ENCODE measurements at regions not wholly inside any gene's neighbourhood (a gene's known extent, or its start where the extent isn't known, plus 50 kb on each side); places are given as distances from the start of the nearest gene placed in this dataset.
"Not testable (repeated sequence)": the region's sequence is repeated elsewhere in the genome, so short reads cannot be mapped to it uniquely, and the experiment has no call there.

DNA sequence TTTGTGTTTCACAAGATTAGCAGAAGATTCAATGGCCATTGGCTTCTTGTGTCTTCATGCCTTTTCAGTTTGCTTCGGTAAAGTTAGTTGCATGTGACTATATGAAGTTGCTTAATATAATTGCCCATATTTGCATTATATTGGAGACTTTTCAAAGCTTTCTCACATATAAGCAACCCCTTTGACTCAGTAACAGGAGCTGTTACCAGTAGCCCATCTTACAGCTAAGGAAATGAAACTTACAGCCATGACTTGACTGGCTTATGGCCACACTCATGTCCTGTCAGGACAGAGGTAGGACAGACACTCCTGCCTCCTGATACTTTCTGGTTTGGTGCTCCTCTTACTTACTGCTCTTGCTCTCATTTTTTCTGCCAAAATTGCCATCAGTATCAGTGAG is 1082.1 kb downstream of the BCL11B start:
- no peak for DNase-seq (ENCODE audit: low spot score)

DNA sequence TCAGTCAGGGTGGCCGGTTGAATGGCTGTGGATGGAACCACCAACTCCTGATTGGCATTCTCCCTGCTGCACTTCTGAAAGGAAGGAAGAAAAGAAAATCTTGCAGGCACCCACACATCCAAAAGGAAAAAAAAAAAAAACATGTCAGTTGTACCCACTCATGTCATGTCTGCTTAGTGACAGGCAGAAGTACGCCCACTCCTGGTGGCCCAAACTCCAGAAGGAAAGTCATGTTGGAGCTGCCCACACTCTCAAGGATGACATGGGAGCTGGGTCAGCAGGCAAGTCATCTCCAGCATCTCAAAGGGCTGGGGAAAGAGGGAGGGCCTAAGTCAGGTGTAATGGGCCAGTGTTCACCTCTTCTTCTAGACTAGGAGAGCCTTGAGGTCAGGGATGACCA is 1079.1 kb downstream of the BCL11B start:
- DNase-seq (ENCODE audit: low spot score): no peak

DNA sequence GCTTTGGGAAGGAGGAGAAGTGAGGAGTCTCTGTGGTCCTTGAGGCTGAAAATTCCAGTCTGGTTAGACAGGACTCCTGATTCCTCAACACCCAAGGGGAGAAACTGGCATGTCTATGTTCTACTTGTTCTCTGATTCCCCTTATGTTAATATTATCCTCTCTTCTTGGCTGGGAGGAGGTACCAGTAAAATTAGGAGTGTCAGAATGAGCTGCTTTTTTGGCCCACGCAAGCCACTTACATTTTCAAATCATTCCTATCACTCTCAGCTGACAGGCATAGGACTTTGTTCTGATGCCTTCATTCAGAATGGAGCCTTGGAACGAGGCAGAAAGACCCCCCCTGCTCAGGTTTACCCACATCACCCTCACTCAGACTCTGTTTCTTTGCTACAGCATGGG is 1077.2 kb downstream of the BCL11B start:
- no peak for DNase-seq (ENCODE audit: low spot score)

DNA sequence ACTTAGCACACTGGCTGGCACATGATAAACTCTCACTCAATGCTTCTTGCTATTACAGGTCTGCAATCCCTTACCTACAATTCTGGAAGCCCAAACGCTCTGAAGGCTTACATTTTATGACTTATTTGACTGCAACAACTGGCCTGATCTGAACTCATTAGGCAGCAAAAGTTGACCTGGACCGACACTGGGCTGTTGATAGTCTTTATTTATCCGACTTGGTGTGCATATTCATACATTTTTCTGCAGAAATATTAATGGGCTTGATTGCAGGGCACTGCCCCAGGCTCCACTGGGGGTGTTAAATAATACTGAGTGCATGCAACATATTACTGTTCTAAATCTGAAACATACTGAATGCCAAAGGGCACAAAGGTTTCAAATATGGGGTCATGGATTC is 1076.7 kb downstream of the BCL11B start:
- DNase-seq (ENCODE audit: low spot score): no peak

DNA sequence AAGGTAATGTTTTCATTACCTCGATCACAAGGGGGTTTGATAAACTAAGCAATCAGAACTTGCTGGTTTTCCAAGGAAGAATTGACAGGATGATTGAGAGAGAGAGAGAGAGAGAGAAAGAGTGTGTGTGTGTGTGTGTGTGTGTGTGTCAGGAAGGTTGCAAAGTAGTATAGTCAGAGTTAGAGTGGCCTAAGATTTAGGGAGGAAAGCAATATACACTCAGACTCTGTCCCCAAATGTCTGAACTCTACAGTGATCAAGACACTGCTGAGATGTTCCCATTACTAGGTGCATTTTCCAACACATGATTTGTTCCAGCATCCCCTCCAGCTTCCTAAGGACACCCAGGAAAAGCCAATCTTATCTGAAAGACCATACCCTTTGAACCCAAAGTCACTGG is 1074.1 kb downstream of the BCL11B start:
- DNase-seq (ENCODE audit: low spot score): no peak

DNA sequence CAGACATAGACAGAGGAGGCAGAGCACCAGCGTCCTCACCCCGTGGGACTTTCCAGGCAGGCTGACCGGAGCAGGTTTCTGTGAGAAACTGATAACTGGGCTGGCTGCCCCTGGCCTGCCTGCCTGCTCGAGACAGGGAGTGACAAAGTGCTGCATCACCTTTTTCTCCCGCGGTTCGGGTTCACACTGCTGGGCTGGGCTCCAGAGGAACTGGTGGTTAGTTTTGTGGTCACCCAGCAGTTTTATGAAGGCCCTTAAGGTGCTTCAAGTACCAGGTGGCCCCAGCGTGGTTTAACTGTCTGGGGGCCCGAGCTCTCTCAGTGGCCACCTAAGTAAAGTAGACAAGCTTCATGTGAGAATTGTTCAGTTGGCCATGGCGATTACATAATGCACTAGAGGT is 1073.6 kb downstream of the BCL11B start:
- no peak for DNase-seq (ENCODE audit: low spot score)

DNA sequence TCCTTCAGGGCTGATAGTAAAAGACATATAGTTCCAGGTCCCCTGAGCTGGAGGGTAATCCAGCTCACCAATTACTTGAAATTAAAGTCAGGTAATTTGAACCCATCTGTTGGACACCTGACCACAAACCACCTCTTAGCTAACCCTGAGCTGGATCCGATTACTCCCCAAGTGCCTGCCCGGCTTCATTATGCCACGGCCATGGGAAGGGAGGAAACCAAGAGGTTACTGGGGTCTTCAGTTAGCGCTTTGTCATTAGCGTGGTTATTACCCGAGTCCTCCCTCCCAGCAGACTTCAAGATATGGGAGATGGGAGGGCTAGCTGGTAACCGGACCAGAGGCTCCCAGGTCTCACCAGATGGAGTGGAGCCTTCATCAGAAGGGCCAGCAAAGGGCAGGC is 1071.4 kb downstream of the BCL11B start:
- no peak for DNase-seq (ENCODE audit: low spot score)

DNA sequence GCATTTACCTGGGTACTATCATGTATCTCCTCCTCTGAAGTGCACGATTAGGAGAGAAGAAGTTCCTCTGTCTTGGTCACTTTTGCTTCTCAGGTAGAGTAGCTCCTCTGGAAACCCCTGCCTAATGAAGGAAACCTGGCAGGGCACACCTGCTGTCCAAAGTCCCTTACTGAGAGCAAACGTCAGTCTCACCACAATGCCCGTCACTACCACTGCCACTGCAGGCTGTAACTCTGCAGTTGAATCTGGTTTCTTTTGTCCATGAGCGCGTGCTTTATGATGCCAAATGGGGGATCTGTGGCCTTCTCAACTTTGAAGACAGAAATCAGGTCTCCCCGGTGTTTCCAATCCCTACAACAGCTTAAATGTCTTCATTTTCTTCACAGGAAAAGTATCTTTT is 1068.6 kb downstream of the BCL11B start:
- no peak for DNase-seq (ENCODE audit: low spot score)

DNA sequence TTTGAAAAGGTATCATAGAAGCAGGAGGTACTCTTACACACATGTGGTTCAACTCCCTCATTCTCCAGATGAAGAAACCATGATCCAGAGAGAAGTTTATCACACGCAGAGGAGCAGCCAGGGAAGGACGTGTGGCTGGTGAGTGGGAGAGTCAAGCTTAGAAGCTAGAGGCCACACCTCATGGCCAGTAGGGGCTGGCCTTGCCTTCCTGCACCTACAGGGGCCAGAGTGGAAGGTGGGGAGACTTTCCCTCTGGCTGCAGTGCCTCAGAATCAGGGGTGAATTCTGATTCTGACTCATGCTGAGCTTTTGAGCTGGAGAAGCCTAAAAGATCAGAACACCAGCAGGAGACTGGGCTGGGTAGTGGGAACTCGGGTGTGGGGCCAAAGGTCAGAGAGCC is 1067.9 kb downstream of the BCL11B start:
- DNase-seq (ENCODE audit: low spot score): no peak

DNA sequence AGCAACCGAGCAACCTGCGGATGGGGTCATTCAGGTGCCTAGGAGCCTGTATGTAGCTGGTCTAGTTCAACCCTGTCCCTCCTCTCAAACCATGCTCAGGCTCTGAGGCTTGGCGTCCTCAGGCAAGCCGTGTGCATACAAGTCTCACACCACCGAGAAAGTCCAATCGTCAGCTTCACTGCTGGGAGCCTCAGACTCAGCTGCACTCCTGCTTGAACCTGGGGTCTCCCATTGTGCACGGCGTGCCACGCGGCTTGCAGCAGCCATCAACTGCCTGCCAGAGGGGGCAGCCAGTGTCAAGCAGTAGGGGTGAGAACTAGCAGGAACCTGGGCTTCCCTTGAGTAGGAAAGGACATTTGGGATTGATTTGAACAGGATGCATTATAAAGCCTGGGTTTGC is 1064.6 kb downstream of the BCL11B start:
- no peak for DNase-seq (ENCODE audit: low spot score)

DNA sequence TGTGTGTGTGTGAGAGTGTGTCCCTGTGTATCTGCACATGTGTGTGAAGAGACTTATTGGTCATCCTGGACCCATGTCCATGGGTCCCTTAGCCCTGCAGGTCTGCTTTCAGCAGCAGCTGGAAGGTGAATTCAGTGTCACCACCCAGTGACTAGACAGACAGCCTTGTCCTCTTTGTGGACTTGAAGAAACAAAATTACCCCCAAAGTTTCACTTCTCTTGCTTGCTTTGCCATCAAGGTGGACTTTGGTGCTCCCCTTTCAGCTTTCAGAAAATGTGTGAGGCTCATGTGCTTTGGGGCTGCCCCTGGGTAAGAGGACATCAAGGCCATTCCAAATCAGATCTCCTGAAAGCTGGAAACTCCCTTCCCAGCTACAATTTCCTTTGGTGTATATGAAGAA is 1063.8 kb downstream of the BCL11B start:
- DNase-seq (ENCODE audit: low spot score): no peak

DNA sequence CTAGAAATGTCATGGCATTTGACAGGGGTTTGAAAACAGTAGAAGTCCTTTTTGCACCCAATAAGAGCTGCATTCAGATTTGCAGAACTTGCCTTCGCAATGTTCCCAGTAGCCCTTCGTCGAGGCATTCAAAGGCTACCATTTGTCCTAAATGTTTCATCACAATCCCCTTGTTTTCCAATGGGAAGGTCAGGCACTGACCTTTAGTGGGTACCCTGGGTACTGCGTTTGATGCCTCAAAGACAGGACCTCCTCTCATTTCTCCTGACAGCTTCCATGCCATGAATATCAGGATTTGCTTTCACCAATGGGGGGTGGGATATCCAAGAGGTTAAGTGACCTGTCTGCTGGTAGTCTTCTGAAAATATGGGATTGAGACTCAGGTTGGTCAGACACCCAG is 1063.1 kb downstream of the BCL11B start:
- no peak for DNase-seq (ENCODE audit: low spot score)

DNA sequence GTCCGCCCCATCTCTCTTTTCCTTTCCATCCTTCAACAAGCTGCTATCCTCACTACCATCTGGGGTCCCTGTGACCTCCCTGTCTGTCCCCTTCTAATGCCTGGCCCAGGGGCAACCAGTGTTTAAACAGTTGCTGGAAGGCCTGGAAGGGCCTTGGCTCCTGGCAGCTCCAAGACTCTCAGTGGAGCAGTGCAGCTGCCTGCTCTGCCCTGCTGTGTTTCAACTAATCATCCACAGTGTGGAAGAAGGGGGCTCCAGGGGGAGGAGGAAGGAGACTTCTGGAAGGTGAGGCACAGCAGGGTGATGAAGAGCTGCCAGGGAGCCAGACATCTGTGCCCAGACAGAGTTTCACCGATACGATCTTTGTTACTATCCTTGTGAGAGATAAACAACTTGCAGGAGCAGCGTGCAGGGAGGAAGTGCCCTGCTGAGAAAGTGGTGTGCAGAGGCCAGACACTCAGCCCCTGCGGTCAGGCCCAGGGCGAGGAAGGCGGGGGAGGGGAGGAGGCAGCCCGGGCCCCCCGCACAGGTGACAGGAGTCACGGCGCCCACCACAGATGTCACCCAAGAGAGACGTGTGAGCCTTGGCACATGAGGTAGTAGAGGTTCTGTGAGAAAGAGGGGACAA is 1061.8 kb downstream of the BCL11B start:
- no peak for DNase-seq (ENCODE audit: low spot score)

DNA sequence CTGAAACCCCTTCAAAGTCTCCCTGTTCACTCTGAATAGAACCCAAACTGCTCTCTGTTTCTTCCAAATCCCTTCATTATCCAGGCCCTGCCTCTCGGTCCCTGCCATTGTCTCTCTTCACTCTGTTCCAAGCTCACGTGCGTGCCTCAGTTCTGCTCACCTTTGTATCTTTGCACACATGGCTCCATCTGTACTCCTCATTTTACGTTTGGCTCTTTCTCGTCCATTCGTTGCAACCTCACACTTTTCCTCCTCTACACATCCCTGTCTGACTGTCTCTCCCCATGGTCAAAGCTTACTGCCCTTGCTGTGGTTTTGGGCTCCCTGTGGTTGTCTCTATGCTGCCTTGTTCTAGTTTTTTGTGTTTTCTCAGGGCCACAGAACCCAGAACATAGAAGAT is 1054.5 kb downstream of the BCL11B start:
- no peak for DNase-seq (ENCODE audit: low spot score)

DNA sequence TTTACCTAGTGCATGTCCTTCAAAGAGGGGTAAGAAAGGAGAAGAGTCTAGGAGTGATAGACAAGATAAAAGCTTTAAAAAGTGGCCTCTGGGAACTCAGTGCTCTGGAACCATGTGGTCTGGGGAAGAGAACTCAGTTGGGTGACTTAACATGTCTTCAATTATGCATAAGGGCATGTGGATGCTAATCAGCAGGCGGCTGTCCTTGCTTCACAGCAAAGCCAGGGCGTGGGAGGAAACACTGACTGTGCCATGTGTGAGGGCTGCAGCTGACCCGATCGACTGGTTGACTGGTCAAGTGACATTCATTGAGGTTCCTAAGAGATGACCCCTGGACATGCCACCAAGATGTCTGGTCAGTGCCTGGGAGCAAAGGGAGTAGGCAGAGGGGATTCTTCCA is 1053.8 kb downstream of the BCL11B start:
- DNase-seq (ENCODE audit: low spot score): no peak

DNA sequence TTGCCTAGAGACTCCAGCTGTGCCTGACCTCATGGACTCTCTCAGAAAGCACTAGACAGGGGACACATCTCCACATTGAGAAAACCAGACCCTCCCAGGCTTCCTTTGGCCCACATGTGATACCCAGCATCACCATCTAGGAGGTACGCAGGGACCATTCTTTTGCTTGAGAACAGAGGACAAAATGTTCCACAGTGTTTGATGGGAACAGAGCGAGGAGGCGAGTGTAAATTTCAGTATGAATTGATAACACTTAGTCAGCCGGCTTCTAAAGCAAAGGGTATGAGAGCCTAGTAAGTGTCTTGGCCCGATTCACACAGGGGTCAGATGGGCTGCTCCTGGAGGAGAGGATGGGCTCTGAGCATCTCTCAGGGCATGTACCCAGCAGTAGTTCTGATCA is 1052.4 kb downstream of the BCL11B start:
- no peak for DNase-seq (ENCODE audit: low spot score)

DNA sequence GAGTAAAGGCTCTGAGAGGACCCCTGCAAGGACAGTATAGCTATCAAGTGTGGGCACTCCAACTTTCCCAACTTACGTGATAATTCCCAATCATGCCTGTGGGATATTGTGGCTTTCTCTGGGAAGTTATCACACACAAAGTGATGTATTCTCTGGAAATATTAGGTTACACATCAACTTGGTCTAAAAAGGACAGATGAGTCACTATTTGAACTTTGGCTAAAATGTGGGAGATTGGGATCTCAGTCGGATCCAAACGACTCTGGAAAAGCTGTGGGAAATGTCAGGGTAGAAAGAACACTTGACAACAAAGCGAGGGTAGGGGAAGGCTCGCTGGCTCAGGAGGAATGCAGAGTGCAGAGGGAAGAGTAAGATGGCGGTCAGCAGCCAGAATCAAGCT is 1048.9 kb downstream of the BCL11B start:
- DNase-seq (ENCODE audit: low spot score): no peak

DNA sequence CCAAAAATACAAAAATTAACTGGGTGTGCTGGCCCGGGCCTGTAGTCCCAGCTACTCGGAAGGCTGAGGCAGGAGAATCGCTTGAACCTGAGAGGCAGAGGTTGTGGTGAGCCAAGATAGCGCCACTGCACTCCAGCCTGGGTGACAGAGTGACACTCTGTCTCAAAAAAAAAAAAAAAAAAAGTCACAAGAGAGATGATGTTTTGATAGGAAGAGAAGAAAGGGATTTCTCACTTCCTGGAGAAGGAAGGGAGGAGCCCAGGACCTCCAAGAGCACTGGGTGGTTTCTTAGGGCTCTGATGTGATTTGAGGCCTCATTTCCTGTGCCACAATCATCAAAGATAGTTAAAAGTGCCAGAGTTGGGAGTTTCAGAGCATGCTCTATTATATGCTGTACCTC is 1048.3 kb downstream of the BCL11B start:
- DNase-seq (ENCODE audit: low spot score): not testable (repeated sequence)

DNA sequence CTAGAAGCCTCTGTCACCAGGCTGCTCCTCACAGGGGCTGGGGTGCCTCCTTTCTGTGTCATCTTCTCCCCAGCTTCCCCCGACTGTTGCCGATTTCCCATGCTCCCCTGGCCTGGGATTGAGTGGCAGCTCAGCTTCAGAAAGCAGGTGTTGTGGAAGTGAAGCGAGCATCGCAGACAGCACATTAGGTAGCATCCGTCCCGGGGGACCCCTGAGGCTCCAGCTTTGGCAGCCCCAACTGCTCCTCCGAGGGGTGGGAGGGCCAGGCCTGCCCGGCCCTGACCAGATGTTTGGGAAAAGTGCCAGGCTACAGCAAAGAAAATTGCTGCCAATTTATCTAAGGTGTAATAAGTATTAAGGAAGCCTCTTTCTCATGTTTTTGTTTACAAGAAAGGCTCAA is 1045.6 kb downstream of the BCL11B start:
- DNase-seq (ENCODE audit: low spot score): no peak

DNA sequence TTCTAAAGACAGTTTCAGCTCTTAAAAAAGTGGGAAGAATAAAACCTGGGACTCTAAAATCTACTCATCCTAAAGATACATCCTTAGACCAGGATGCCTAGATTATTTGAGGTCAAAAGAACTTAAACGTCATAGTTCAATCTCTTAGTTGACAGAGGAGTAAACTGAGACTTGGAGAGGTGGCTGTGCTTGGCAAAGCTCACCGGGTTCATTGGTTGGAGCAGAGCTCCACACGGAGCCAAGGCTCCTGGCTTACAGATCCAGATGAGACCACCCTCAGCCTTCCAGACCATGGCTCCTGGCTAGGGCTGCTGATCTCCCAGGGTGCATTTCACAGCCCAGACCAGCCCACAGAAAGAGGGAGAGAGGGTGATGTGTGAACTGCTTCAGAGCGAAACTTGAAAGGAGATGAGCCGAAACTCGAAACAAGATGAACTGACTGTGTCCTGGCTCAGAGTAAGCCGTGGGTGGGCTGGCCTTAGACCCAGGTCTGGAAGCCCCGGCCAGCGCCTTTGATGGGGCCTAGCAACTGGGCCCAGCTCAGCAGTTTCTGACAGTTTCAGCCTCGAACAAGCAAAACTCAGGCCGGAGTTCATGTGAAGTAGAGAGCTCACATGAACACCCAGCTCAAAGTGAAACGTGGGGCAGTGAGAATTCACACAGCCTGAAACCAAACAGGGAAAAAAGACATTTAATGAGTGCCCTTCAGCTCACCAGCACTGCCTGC is 1044.8 kb downstream of the BCL11B start:
- no peak for DNase-seq (ENCODE audit: low spot score)

DNA sequence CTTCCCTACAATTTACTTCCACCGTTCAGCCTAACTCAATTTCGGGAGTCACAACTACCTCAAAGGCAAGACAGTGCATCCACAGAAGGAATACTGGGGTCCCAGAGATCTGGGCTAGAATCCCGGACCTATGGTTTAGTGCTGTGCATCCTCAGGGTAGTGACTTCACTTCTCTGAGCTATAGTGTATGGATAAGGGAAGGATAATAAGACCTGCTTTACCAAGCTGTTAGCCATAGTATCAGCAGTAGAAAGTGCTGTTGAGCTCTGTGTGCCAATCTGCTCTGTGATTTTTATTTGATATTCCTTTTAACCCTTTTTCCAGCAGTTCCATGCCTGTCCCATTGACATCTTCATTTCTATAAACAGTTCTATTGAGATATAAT is 1044.3 kb downstream of the BCL11B start:
- no peak for DNase-seq (ENCODE audit: low spot score)

DNA sequence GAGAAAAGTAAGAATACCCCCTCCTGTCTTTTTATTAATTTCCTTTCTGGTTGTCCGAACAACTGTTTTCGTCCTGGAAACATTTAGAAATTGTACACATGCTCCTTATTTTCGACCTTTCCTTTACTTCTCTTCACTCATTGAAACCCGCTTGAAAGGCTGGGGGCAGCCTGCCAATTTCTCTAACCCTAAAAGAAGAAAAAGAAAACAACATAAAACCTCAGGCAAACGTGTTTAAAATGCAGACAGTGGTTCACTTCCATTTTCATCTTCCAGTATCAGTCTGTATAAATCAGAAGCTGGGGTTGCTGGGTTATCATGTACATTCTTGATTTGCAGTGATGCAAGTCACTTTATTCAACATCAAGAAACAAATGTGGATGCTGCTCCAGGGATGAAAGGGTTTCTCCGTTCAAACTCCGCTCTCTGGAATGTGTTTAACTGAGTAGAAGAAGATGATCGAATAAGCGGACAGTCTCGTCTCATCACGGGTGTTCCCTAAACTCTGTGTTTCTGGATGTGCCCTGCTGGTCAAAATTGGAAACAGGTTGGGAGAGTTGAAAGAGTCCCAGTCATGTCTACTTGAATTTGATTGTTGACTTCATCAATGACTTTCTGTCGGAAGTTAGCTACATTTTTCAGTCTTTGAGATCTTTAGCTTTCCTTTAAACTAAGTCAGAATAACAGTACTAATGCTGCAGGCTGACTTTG is 1042.2 kb downstream of the BCL11B start:
- no peak for DNase-seq (ENCODE audit: low spot score)

DNA sequence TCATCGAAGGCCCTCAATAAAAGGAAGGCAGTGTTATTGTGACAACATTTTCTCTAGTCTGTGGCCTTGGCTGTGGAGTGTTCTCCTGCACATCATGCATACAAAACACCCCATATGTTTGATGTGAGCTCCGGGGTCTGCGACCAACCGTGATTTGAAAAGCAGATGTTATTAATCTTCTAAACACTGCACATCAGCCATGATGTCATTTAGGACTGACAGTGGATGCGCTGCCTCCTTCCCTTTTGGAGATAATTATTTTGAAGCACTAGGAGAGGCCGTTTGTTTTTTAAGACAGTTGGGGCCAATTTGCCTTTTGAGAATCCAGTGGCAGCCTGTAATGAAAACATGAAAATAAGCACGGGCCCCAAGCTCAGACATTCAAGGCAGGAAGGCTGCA is 1041.6 kb downstream of the BCL11B start:
- DNase-seq (ENCODE audit: low spot score): no peak

DNA sequence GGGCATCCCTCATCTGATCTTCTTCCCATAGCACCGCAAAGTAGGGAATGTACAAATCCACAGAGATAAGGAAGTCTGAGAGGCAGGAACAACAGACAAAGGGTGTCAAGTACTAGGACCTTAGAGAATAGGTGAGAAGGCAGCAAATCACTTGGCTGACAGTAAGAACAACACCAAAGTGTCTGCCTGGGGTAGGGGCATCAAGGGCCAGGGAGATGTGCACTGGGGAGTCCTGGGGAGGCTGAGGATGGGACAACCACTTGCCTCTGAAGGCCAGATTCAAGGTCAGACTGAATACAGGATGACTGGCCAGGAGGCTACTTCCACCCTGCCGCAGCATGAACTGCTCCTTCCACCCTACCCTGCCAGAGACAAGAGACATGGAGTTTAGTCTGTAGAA is 1040.8 kb downstream of the BCL11B start:
- no peak for DNase-seq (ENCODE audit: low spot score)

All from left forelimb (tissue), 1 donor.